ENCODE measurements at regions not wholly inside any gene's neighbourhood (a gene's known extent, or its start where the extent isn't known, plus 50 kb on each side); places are given as distances from the start of the nearest gene placed in this dataset.
"Not testable (repeated sequence)": the region's sequence is repeated elsewhere in the genome, so short reads cannot be mapped to it uniquely, and the experiment has no call there.

- not testable (repeated sequence) for TF ChIP-seq CTCF (IDR thresholded peaks at IDR 0.05; ENCODE audit: low read length); EZH2 (optimal IDR thresholded peaks at IDR 0.05; ENCODE audit: low read depth, low read length); EZH2phosphoT487 (IDR thresholded peaks at IDR 0.05; ENCODE audit: low read length)
Measured at GRCh38 chr20:25867015-25867775, 170.5 kb upstream of the ZNF337 start.

All from MM.1S (cell line).